Tibial nerve (tissue), 4 donors: ENCODE measurements at regions not wholly inside any gene's neighbourhood (a gene's known extent, or its start where the extent isn't known, plus 50 kb on each side); places are given as distances from the start of the nearest gene placed in this dataset.

Experiments used
- CTCF ChIP-seq, 5 experiments: fragments of 200-600 bp in 3 of 5; fragments of 450-650 bp in 2 of 5; sonication (generic) in 3 of 5; IDR thresholded peaks; one replicate each; pipeline ENCODE4 v1.5.1; 2016 to 2019; ENCODE audit warnings: antibody characterized with exemption in 5 of 5, mild to moderate bottlenecking in 3 of 5, moderate library complexity in 2 of 5
- EP300 ChIP-seq, 2 donors: sonication (generic); formaldehyde crosslinking; IDR thresholded peaks; one replicate each; pipeline ENCODE4 v1.6.1; 2017; ENCODE audit warnings: antibody characterized with exemption in 2 of 2, mild to moderate bottlenecking in 1 of 2
- POLR2A ChIP-seq, 2 donors: fragments of 450-650 bp; IDR thresholded peaks; one replicate each; pipeline ENCODE4 v1.6.1; 2017; ENCODE audit warnings: antibody characterized with exemption in 2 of 2, mild to moderate bottlenecking in 2 of 2, moderate library complexity in 2 of 2

GRCh38 chr10:9992661-9993060, 1025.0 kb upstream of the CELF2 start:
- no peak for TF ChIP-seq CTCF (IDR thresholded peaks at IDR 0.05)
- TF ChIP-seq POLR2A (IDR thresholded peaks at IDR 0.05) = no peak
- no peak for TF ChIP-seq EP300 (IDR thresholded peaks at IDR 0.05)
